A673 (cell line): ENCODE measurements at regions not wholly inside any gene's neighbourhood (a gene's known extent, or its start where the extent isn't known, plus 50 kb on each side); places are given as distances from the start of the nearest gene placed in this dataset.

Source experiments
- EZH2 ChIP-seq: fragments of 200-600 bp; sonication (generic); IDR thresholded peaks from 2 replicates; pipeline ENCODE4 v1.6.1; 2017; ENCODE audit warnings: borderline replicate concordance, low read depth, mild to moderate bottlenecking, mixed read lengths, antibody characterized with exemption, low read length; ENCODE audit not compliant: poor library complexity, severe bottlenecking
- TF ChIP-seq, protein P1 (sequence below): fragments of 300-800, 200-600 bp; sonication (generic); conservative IDR thresholded peaks from 2 replicates; pipeline ENCODE4 v1.5.1; 2017; ENCODE audit warnings: low read depth, mild to moderate bottlenecking, antibody characterized with exemption, low read length, moderate library complexity, mixed read lengths

GRCh38 chr12:124514145-124514995, 53.0 kb downstream of the NCOR2 start:
- TF ChIP-seq, protein P1, sequence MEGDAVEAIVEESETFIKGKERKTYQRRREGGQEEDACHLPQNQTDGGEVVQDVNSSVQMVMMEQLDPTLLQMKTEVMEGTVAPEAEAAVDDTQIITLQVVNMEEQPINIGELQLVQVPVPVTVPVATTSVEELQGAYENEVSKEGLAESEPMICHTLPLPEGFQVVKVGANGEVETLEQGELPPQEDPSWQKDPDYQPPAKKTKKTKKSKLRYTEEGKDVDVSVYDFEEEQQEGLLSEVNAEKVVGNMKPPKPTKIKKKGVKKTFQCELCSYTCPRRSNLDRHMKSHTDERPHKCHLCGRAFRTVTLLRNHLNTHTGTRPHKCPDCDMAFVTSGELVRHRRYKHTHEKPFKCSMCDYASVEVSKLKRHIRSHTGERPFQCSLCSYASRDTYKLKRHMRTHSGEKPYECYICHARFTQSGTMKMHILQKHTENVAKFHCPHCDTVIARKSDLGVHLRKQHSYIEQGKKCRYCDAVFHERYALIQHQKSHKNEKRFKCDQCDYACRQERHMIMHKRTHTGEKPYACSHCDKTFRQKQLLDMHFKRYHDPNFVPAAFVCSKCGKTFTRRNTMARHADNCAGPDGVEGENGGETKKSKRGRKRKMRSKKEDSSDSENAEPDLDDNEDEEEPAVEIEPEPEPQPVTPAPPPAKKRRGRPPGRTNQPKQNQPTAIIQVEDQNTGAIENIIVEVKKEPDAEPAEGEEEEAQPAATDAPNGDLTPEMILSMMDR, result no peak
- no peak for TF ChIP-seq EZH2
